Mesodermal cell (in vitro differentiated cells): ENCODE measurements at regions not wholly inside any gene's neighbourhood (a gene's known extent, or its start where the extent isn't known, plus 50 kb on each side); places are given as distances from the start of the nearest gene placed in this dataset.

Experiments
- H3K27ac ChIP-seq: 2 replicates; pipeline ENCODE4 v1.7.0; 2013; ENCODE audit warnings: mild to moderate bottlenecking, low read depth, low read length, moderate library complexity; ENCODE audit not compliant: severe bottlenecking
- H3K36me3 ChIP-seq: 2 replicates; pipeline ENCODE4 v1.7.1; 2013; ENCODE audit warnings: mild to moderate bottlenecking, low read length, moderate library complexity; ENCODE audit not compliant: control insufficient read depth, insufficient read depth
- H3K4me1 ChIP-seq: one replicate; pipeline ENCODE4 v1.7.1; 2013; ENCODE audit warnings: mild to moderate bottlenecking, low read length; ENCODE audit not compliant: insufficient read depth, control insufficient read depth, poor library complexity, severe bottlenecking
- H3K4me3 ChIP-seq: 2 replicates; pipeline ENCODE4 v1.7.0; 2013; ENCODE audit warnings: low read length, control low read depth, mild to moderate bottlenecking; ENCODE audit not compliant: insufficient read depth, poor library complexity, severe bottlenecking; ENCODE audit errors: extremely low read depth
- H3K9me3 ChIP-seq: 2 replicates; pipeline ENCODE4 v1.7.1; 2013; ENCODE audit warnings: mild to moderate bottlenecking, low read length, moderate library complexity; ENCODE audit not compliant: control insufficient read depth
- WGBS, 2 experiments: methylation state at CpG; one replicate each; pipeline ENCODE4 v1.1.5; 2013; ENCODE audit warnings: missing lambda C conversion rate in 2 of 2; ENCODE audit not compliant: insufficient coverage in 2 of 2; 5-methylcytosine and 5-hydroxymethylcytosine counted together

- no peaks in the 10 kb centered on the region for H3K36me3 ChIP-seq
- no peaks in the 10 kb centered on the region for H3K9me3 ChIP-seq
- no peak overlapping the region for H3K4me3 ChIP-seq
- WGBS, 2 experiments: 87 to 91% methylated on average over 7 to 9 of the region's 10 CpGs
- no peak overlapping the region for H3K27ac ChIP-seq
- no peaks in the 10 kb centered on the region for H3K4me1 ChIP-seq
These were observed 252.2 kb upstream of the PDE10A start for GRCh38 chr6:165915022-165915770.

GRCh38 chr6:165913676-165914570 lies 250.9 kb upstream of the PDE10A start:
- 93 to 94% methylated on average over 5 to 7 of the region's 8 CpGs for WGBS, 2 experiments
- Histone ChIP-seq H3K36me3 (no peaks in the 10 kb centered on the region), H3K9me3 (no peaks in the 10 kb centered on the region), H3K27ac (no peak overlapping the region), H3K4me1 (no peaks in the 10 kb centered on the region), H3K4me3 (no peak overlapping the region)

- no peaks in the 10 kb centered on the region for H3K36me3 ChIP-seq
- no peaks in the 10 kb centered on the region for H3K4me1 ChIP-seq
- no peak overlapping the region for H3K27ac ChIP-seq
- H3K9me3 ChIP-seq: no peaks in the 10 kb centered on the region
- WGBS, 2 experiments: 81 to 87% methylated on average over 8 to 10 of the region's 11 CpGs
- no peak overlapping the region for H3K4me3 ChIP-seq
These were observed 247.3 kb upstream of the PDE10A start for GRCh38 chr6:165910184-165910966.

GRCh38 chr6:165906736-165907135 lies 243.7 kb upstream of the PDE10A start:
- Histone ChIP-seq H3K36me3 (no peaks in the 10 kb centered on the region), H3K4me1 (no peaks in the 10 kb centered on the region), H3K27ac (no peak overlapping the region), H3K4me3 (no peak overlapping the region), H3K9me3 (no peaks in the 10 kb centered on the region)
- 81 to 95% methylated on average over 5 to 6 of the region's 7 CpGs for WGBS, 2 experiments

GRCh38 chr6:165905744-165906143 lies 242.7 kb upstream of the PDE10A start:
- H3K27ac ChIP-seq: no peak overlapping the region
- no CpG with 5 or more reads among the region's 2 CpGs for WGBS, 2 experiments
- H3K4me3 ChIP-seq: no peak overlapping the region
- no peaks in the 10 kb centered on the region for H3K9me3 ChIP-seq
- no peaks in the 10 kb centered on the region for H3K36me3 ChIP-seq
- H3K4me1 ChIP-seq: no peaks in the 10 kb centered on the region

GRCh38 chr6:165900970-165901369 lies 237.9 kb upstream of the PDE10A start:
- WGBS, 2 experiments: 91 to 98% methylated on average over 6 to 10 of the region's 10 CpGs

GRCh38 chr6:165899611-165900010 lies 236.6 kb upstream of the PDE10A start:
- Histone ChIP-seq H3K4me1 (no peaks in the 10 kb centered on the region), H3K4me3 (no peak overlapping the region), H3K27ac (no peak overlapping the region), H3K9me3 (no peaks in the 10 kb centered on the region), H3K36me3 (no peaks in the 10 kb centered on the region)
- 84 to 89% methylated on average over 5 to 6 of the region's 6 CpGs for WGBS, 2 experiments

More at GRCh38 chr6:165900970-165901369, 237.9 kb upstream of the PDE10A start:
- no peaks in the 10 kb centered on the region for H3K4me1 ChIP-seq
- H3K27ac ChIP-seq: no peak overlapping the region
- no peaks in the 10 kb centered on the region for H3K36me3 ChIP-seq
- H3K4me3 ChIP-seq: no peak overlapping the region
- H3K9me3 ChIP-seq: no peaks in the 10 kb centered on the region

- Histone ChIP-seq H3K4me1 (no peaks in the 10 kb centered on the region), H3K4me3 (no peak overlapping the region), H3K27ac (no peak overlapping the region), H3K9me3 (no peaks in the 10 kb centered on the region), H3K36me3 (no peaks in the 10 kb centered on the region)
- 90 to 93% methylated on average over 6 to 9 of the region's 10 CpGs for WGBS, 2 experiments
These were observed 232.6 kb upstream of the PDE10A start for GRCh38 chr6:165895421-165896165.

- 91 to 96% methylated on average over 7 to 9 of the region's 10 CpGs for WGBS, 2 experiments
- Histone ChIP-seq H3K4me1 (no peaks in the 10 kb centered on the region), H3K36me3 (no peaks in the 10 kb centered on the region), H3K4me3 (no peak overlapping the region), H3K27ac (no peak overlapping the region), H3K9me3 (no peaks in the 10 kb centered on the region)
These were observed 231.3 kb upstream of the PDE10A start for GRCh38 chr6:165894171-165894825.
